Right lobe of liver (tissue), 4 donors: ENCODE measurements at regions not wholly inside any gene's neighbourhood (a gene's known extent, or its start where the extent isn't known, plus 50 kb on each side); places are given as distances from the start of the nearest gene placed in this dataset.

Source experiments
- CTCF ChIP-seq, 4 donors: fragments of 200-600 bp in 3 of 4; fragments of 450-650 bp in 1 of 4; IDR thresholded peaks; one replicate each; pipeline versions ENCODE4 v1.5.1 to v1.8.0; 2016 to 2022; ENCODE audit warnings: antibody characterized with exemption in 4 of 4, mild to moderate bottlenecking in 2 of 4
- POLR2A ChIP-seq: fragments of 450-650 bp; IDR thresholded peaks from one replicate; pipeline ENCODE4 v1.6.1; 2017; ENCODE audit warnings: antibody characterized with exemption, mild to moderate bottlenecking
- donor health status: DM: no; HTN: no; CAD: no.
- donor health status: DM: no; HTN: no; CAD: no.
- donor health status: DM: no; HTN: yes; CAD: no.

DNA sequence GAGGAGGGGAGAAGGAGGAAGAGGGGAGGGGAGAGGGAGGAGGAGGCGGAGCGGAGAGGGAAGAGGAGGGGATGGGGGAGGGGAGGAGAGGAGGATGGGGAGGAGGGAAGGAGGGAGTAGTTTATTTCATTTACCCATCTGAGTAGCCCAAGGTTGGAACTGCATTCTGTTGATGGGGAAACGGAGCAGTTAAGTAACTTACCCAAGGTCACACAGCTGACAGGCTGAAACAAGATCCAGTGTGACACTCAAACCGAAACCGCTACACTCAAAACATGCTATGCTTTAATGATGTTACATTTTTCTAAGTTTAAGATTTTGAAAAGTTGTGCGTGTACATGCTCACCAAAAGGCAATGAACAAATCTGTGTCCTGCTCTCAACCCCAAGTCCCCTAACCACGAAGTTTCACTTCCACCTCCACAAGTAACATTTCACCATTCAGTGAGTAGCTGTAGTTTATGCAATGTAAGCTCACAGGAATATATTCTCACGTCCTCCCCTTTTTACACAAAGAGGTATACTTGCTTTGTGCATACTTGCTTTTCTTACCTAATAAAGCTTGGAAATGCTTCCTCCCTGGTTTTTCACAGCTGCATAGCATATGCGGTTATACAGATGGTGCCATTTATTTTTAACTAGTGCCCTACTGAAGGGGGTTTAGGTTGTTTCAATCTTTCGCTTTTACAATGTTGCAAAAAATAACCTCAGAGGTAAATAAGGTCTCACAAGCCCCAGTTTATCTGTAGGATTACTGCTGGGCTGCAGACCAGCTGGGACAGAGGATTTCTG lies 275.3 kb downstream of the PARN start:
- TF ChIP-seq CTCF (IDR thresholded peaks at IDR 0.05) = no peak
- no peak for TF ChIP-seq POLR2A
